AG09319 (cell line): ENCODE measurements at regions not wholly inside any gene's neighbourhood (a gene's known extent, or its start where the extent isn't known, plus 50 kb on each side); places are given as distances from the start of the nearest gene placed in this dataset.

Experiments used
- DNase-seq: peaks from one replicate; pipeline ENCODE4 v3.0.0-alpha.2; 2010; ENCODE audit warnings: low read depth; ENCODE audit errors: extremely low read depth
- TF ChIP-seq, protein P1 (sequence below): IDR thresholded peaks from 2 replicates; pipeline ENCODE4 v1.5.1; 2011; ENCODE audit warnings: low read depth, mild to moderate bottlenecking, inconsistent platforms, low read length, moderate library complexity

DNA sequence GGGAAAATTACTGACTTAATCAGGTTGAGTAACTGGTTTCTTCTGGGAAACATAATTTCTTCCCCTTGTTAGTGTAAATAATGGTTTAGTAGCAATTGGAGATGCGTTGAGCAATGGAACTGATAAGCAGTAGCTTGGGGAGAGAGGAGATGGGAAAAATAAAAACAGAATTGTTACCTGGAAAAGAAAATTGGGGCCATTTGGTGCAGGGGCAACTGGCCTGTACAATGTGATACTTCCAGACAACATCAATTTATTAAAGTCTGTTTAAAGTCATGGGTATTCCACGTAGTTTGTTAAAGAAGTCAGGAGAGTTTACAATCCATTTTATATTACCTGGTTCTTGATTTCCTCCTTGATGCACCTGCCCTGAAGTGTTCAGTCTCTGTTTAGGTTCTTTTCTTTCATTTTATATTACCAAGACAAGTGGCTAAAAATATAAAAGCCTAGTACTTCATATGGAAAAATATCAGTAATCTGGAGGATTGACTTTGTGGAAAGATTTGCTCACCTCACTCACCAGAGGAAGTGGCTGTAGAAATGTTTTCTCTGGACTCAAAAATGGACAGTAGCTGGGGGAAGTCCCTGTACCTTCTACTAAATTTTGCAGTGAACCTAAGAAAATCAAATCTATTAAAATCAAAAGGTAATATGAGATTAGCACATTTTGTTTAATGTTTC lies 161.0 kb downstream of the DDX1 start:
- no peak for DNase-seq
- TF ChIP-seq, protein P1, sequence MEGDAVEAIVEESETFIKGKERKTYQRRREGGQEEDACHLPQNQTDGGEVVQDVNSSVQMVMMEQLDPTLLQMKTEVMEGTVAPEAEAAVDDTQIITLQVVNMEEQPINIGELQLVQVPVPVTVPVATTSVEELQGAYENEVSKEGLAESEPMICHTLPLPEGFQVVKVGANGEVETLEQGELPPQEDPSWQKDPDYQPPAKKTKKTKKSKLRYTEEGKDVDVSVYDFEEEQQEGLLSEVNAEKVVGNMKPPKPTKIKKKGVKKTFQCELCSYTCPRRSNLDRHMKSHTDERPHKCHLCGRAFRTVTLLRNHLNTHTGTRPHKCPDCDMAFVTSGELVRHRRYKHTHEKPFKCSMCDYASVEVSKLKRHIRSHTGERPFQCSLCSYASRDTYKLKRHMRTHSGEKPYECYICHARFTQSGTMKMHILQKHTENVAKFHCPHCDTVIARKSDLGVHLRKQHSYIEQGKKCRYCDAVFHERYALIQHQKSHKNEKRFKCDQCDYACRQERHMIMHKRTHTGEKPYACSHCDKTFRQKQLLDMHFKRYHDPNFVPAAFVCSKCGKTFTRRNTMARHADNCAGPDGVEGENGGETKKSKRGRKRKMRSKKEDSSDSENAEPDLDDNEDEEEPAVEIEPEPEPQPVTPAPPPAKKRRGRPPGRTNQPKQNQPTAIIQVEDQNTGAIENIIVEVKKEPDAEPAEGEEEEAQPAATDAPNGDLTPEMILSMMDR, result no peak

DNA sequence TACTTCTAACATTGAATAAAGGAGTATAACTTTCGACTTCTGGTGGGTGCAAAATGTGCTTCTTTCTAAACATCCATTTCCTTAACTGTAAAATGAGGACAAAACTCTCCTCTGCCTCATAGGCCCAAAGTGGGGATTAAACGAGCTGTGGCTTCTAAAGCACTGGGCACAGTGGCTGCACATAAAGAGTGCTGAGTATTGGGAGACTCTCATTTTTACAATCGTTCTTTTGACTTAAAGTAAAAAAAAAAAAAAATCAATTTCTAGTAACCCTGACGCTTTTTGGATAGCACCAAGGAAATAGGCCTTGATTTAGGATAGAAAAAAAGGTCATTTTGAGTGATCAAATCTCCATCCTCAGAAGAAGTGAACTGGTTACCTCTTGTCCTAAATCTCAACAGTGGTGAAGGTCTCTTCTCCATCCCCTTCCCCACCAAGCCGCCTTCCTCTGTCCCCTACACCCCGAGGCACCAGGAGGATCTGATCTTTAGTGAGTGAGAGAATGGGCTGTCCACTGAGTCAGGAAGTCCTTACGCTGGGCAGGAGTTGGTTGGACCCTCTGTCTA lies 161.6 kb downstream of the DDX1 start:
- TF ChIP-seq, protein P1, result no peak
- no peak for DNase-seq

DNA sequence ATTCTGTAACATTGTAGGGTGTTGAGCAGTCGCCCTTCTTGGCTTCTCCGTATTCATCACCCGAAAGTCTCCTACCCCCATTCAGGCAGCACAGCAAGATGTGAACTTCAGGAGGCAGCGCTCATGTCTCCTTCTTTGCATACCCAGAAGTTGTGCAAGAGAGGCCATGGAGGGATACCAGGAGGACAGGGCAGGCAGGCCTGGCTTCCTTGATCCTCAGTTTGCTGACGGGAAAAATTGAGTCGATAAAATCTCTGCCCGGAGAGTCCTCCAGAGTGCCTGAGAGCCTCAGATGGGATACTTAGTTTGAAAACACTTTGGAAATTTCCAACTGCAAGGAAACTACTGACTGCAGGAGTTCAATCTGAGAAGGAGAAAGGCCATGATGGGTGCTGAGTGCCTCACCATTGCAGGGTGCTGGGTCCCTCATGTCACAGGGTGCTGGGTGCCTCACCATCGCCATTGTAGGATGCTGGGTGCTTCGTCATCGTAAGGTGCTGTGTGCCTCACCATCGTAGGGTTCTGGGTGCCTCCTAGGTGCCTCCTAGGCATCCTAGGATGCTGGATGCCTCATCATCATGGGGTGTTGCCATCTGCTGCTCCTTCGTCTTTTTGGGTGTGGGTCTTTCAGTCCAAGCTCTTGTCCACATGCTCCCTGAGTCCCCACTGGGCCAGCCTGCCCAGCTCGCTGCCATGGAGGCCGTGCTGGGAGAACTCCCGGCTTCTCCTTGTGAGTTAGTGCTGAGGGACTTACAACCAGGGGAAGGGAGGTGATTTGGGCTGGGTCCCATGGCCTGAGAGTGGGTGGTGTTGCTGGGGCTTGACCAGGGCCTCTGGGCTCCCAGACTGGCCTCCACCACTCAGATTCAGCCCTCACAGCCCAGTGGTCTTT lies 162.4 kb downstream of the DDX1 start:
- no peak for DNase-seq
- TF ChIP-seq, protein P1, result no peak

DNA sequence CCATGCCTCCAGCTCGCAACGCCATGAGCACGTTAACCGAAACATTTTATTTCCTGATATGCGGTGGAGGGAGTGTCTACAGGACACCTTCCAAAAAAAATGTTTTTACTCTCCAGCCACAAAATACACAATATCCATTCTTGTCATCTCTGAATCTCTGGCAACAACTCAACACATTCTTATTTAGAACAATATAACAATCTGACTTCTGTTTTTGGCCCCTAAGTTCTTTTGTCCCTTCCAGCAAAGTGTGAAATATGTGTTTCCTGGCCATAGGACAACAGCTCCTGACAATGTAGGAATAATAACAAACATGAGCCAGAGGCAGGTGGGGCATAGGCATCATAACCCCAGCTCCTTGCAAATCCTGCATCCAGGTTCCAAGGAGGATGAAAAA lies 163.0 kb downstream of the DDX1 start:
- TF ChIP-seq, protein P1, result no peak
- DNase-seq, result no peak

DNA sequence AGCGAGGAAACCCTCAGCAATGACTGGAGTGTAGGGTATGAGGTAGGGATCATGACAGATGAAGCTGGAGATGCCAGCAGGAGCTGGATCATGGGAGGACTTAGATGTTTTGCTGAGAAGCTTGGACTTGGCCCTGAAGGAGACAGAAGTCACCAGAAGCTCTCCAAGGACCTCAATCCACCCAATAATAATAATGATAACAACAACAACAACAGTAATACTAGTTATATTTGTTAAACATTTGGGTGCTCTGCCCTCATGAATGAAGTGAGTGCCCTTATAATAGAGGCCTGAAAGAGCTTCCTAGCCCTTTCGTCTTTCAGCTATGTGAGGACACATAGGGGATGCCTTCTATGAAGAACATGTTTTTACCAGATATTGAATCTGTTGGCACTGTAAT lies 163.9 kb downstream of the DDX1 start:
- no peak for DNase-seq
- TF ChIP-seq, protein P1, result no peak

DNA sequence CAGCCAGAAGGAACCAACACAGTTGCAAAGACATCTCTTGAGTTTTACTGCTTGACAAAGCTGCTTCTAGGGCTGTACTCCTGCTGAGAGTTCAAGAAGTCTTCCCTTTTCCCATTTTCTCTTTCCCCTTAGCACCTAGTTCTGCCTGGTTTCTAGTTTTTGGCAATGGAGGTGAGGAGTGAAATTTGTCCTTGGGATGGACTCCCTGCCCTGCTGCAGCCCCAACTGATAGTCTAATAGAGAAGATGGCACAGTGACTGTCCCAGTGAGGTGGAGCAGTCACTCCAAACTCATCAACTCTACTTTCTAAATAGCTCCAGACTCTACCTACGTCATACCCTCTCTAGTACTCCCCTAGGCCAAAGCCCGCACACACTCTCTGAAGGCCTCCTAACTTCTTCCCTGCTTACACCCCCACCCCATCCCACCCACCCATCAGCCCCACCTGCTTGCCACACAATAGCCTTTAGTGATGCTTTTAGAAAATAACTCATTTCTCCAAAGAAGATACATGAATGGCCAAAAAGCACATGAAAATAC lies 164.4 kb downstream of the DDX1 start:
- TF ChIP-seq, protein P1, result no peak
- no peak for DNase-seq
